ENCODE measurements at regions not wholly inside any gene's neighbourhood (a gene's known extent, or its start where the extent isn't known, plus 50 kb on each side); places are given as distances from the start of the nearest gene placed in this dataset.
"Not testable (repeated sequence)": the region's sequence is repeated elsewhere in the genome, so short reads cannot be mapped to it uniquely, and the experiment has no call there.

DNA sequence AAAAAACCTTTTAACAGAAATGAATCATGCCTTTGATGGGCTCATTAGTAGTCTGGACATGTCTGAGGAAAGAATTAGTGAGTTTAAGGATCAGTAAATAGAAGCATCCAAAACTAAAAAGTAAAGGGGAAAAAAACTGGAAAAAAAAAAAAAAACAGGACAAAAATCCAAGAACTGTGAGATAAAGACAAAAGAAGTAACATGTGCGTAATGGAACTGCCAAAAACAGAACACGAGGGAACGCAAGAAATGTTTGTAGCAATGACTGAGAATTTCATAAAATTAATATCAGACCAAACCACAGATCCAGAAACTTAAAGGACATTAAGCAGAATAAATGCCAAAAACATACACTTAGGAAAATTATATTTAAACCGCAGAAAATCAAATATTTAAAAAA, 77.4 kb downstream of the MS4A13 start:
- Mint-ChIP-seq H3K27me3 (peaks cover 7% of the 10 kb centered on the region), H3K4me1 (no peaks in the 10 kb centered on the region), H3K4me3 (no peak overlapping the region), H3K36me3 (ENCODE audit: insufficient read depth) (no peaks in the 10 kb centered on the region), H3K9me3 (no peaks in the 10 kb centered on the region), H3K27ac (ENCODE audit: low read depth) (no peak overlapping the region)
- DNase-seq (ENCODE audit: low spot score in 2 of 2): no peak
- ATAC-seq (replicated peaks; ENCODE audit: extremely low read depth, poor library complexity, severe bottlenecking): no peak

GRCh38 chr11:60594998-60595642, 79.9 kb downstream of the MS4A13 start:
- peaks cover 1% of the 10 kb centered on the region for H3K27me3 Mint-ChIP-seq
- no peaks in the 10 kb centered on the region for H3K9me3 Mint-ChIP-seq
- H3K4me3 Mint-ChIP-seq: no peak overlapping the region
- no peaks in the 10 kb centered on the region for H3K4me1 Mint-ChIP-seq
- no peaks in the 10 kb centered on the region for H3K36me3 Mint-ChIP-seq (ENCODE audit: insufficient read depth)
- ATAC-seq (replicated peaks; ENCODE audit: extremely low read depth, poor library complexity, severe bottlenecking): no peak
- DNase-seq (ENCODE audit: low spot score in 2 of 2): no peak
- no peak overlapping the region for H3K27ac Mint-ChIP-seq (ENCODE audit: low read depth)

- Mint-ChIP-seq H3K9me3 (no peaks in the 10 kb centered on the region), H3K27me3 (peaks cover 31% of the 10 kb centered on the region), H3K4me1 (no peaks in the 10 kb centered on the region), H3K4me3 (no peak overlapping the region), H3K36me3 (ENCODE audit: insufficient read depth) (no peaks in the 10 kb centered on the region), H3K27ac (ENCODE audit: low read depth) (no peak overlapping the region)
- ATAC-seq (replicated peaks; ENCODE audit: extremely low read depth, poor library complexity, severe bottlenecking) (no peak), DNase-seq (ENCODE audit: low spot score in 2 of 2) (no peak)
Observed at GRCh38 chr11:60607483-60607882, 91.9 kb upstream of the MS4A8 start.

- Mint-ChIP-seq H3K4me3 (no peak overlapping the region), H3K9me3 (no peaks in the 10 kb centered on the region), H3K36me3 (ENCODE audit: insufficient read depth) (no peaks in the 10 kb centered on the region), H3K27ac (ENCODE audit: low read depth) (no peak overlapping the region), H3K4me1 (no peaks in the 10 kb centered on the region), H3K27me3 (peaks cover 43% of the 10 kb centered on the region)
- no peak for ATAC-seq (replicated peaks; ENCODE audit: extremely low read depth, poor library complexity, severe bottlenecking)
- no peak for DNase-seq (ENCODE audit: low spot score in 2 of 2)
Observed at GRCh38 chr11:60609632-60610031, 89.8 kb upstream of the MS4A8 start.

GRCh38 chr11:60610702-60611101, 88.7 kb upstream of the MS4A8 start:
- no peaks in the 10 kb centered on the region for H3K36me3 Mint-ChIP-seq (ENCODE audit: insufficient read depth)
- H3K27me3 Mint-ChIP-seq: peaks cover 43% of the 10 kb centered on the region
- H3K4me3 Mint-ChIP-seq: no peak overlapping the region
- DNase-seq (ENCODE audit: low spot score in 2 of 2) (no peak), ATAC-seq (replicated peaks; ENCODE audit: extremely low read depth, poor library complexity, severe bottlenecking) (no peak)
- no peak overlapping the region for H3K27ac Mint-ChIP-seq (ENCODE audit: low read depth)
- no peaks in the 10 kb centered on the region for H3K9me3 Mint-ChIP-seq
- no peaks in the 10 kb centered on the region for H3K4me1 Mint-ChIP-seq

DNA sequence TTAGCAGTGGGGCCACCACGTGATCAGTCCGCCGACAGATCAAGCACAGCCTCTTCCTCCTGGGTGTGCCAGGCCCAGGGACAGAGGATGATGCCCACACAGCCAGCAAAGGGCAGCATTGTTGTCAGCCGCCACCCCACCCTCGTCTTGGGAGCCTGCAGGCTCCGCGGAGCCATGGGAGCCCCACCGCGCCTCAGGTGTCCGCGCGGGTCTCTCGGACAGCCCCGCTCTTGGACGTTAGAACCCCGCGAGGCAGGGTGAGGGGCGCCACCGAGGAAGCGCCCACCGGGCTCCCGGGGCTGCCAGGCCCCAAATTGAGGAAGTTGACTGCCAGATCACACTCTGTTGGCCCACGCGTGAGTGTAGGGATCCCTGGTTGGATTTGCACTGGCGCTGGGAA, 83.9 kb upstream of the MS4A8 start:
- no peaks in the 10 kb centered on the region for H3K9me3 Mint-ChIP-seq
- H3K27ac Mint-ChIP-seq (ENCODE audit: low read depth): no peak overlapping the region
- no peaks in the 10 kb centered on the region for H3K4me1 Mint-ChIP-seq
- no peaks in the 10 kb centered on the region for H3K36me3 Mint-ChIP-seq (ENCODE audit: insufficient read depth)
- ATAC-seq (replicated peaks; ENCODE audit: extremely low read depth, poor library complexity, severe bottlenecking) (no peak), DNase-seq (ENCODE audit: low spot score in 2 of 2) (no peak)
- H3K4me3 Mint-ChIP-seq: no peak overlapping the region
- H3K27me3 Mint-ChIP-seq: peaks cover 25% of the 10 kb centered on the region

GRCh38 chr11:60621940-60622339, 77.5 kb upstream of the MS4A8 start:
- H3K36me3 Mint-ChIP-seq (ENCODE audit: insufficient read depth); H3K4me1 Mint-ChIP-seq; DNase-seq (ENCODE audit: low spot score in 2 of 2); H3K27ac Mint-ChIP-seq (ENCODE audit: low read depth); H3K4me3 Mint-ChIP-seq; H3K9me3 Mint-ChIP-seq; ATAC-seq (replicated peaks; ENCODE audit: extremely low read depth, poor library complexity, severe bottlenecking): not testable (repeated sequence)
- peaks cover 15% of the 10 kb centered on the region for H3K27me3 Mint-ChIP-seq

- DNase-seq (ENCODE audit: low spot score in 2 of 2); H3K4me3 Mint-ChIP-seq; H3K4me1 Mint-ChIP-seq; H3K36me3 Mint-ChIP-seq (ENCODE audit: insufficient read depth); H3K9me3 Mint-ChIP-seq; ATAC-seq (replicated peaks; ENCODE audit: extremely low read depth, poor library complexity, severe bottlenecking); H3K27ac Mint-ChIP-seq (ENCODE audit: low read depth): not testable (repeated sequence)
- peaks cover 15% of the 10 kb centered on the region for H3K27me3 Mint-ChIP-seq
Observed at GRCh38 chr11:60622776-60623175, 76.6 kb upstream of the MS4A8 start.

- no peak for ATAC-seq (replicated peaks; ENCODE audit: extremely low read depth, poor library complexity, severe bottlenecking)
- Mint-ChIP-seq H3K36me3 (ENCODE audit: insufficient read depth) (no peaks in the 10 kb centered on the region), H3K4me3 (no peak overlapping the region), H3K27ac (ENCODE audit: low read depth) (no peak overlapping the region), H3K9me3 (no peaks in the 10 kb centered on the region), H3K4me1 (no peaks in the 10 kb centered on the region), H3K27me3 (peaks cover 15% of the 10 kb centered on the region)
- no peak for DNase-seq (ENCODE audit: low spot score in 2 of 2)
Observed at GRCh38 chr11:60625262-60625661, 74.2 kb upstream of the MS4A8 start.

DNA sequence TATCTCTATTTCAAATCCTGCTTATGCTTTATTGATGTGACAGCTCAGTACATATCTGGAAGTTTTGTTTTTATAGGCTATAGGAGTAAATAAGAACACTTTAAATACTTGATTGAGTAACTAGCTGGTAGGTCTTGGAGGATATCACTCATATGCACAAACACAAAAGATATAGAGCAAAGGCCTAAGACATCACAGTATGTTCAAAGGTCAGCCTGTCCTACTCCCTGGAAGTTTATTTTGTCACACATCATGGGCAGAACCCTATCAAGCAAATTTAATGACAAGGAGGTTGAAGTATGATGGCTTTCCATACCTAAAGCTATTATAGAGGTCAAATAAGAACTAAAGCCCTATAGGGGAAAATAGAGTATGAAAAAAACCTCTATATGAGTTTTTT, 70.0 kb upstream of the MS4A8 start:
- H3K9me3 Mint-ChIP-seq: no peaks in the 10 kb centered on the region
- H3K36me3 Mint-ChIP-seq (ENCODE audit: insufficient read depth): no peaks in the 10 kb centered on the region
- peaks cover 39% of the 10 kb centered on the region for H3K27me3 Mint-ChIP-seq
- no peaks in the 10 kb centered on the region for H3K4me1 Mint-ChIP-seq
- DNase-seq (ENCODE audit: low spot score in 2 of 2) (no peak), ATAC-seq (replicated peaks; ENCODE audit: extremely low read depth, poor library complexity, severe bottlenecking) (no peak)
- no peak overlapping the region for H3K27ac Mint-ChIP-seq (ENCODE audit: low read depth)
- no peak overlapping the region for H3K4me3 Mint-ChIP-seq

- Mint-ChIP-seq H3K36me3 (ENCODE audit: insufficient read depth) (no peaks in the 10 kb centered on the region), H3K4me3 (no peak overlapping the region), H3K27ac (ENCODE audit: low read depth) (no peak overlapping the region), H3K27me3 (peaks cover 56% of the 10 kb centered on the region), H3K4me1 (no peaks in the 10 kb centered on the region), H3K9me3 (no peaks in the 10 kb centered on the region)
- DNase-seq (ENCODE audit: low spot score in 2 of 2) (no peak), ATAC-seq (replicated peaks; ENCODE audit: extremely low read depth, poor library complexity, severe bottlenecking) (no peak)
Observed at GRCh38 chr11:60631944-60632343, 67.5 kb upstream of the MS4A8 start.

GRCh38 chr11:60633645-60634044, 65.8 kb upstream of the MS4A8 start:
- ATAC-seq (replicated peaks; ENCODE audit: extremely low read depth, poor library complexity, severe bottlenecking) (no peak), DNase-seq (ENCODE audit: low spot score in 2 of 2) (no peak)
- no peak overlapping the region for H3K4me3 Mint-ChIP-seq
- H3K36me3 Mint-ChIP-seq (ENCODE audit: insufficient read depth): no peaks in the 10 kb centered on the region
- H3K27me3 Mint-ChIP-seq: peaks cover 70% of the 10 kb centered on the region
- H3K27ac Mint-ChIP-seq (ENCODE audit: low read depth): no peak overlapping the region
- H3K9me3 Mint-ChIP-seq: no peaks in the 10 kb centered on the region
- H3K4me1 Mint-ChIP-seq: no peaks in the 10 kb centered on the region

DNA sequence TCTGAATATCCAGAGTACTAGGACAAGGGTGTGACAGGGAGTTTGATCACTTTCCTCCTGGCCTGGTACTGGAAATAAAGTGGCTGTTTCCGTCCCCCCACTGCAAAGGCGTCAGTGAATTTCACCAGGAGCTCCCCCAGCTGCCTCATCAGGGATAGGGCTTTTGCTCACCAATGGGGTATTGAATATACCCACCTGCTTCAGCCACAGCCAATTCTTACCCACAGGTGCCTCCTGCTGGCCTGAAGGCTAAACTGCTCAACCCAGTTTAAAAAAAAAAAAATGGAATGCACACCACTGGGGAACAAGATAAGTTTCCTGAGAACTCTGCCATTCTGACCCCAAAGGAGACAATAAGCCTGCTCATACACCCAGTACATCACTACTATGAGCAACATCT, 65.3 kb upstream of the MS4A8 start:
- H3K27me3 Mint-ChIP-seq: peaks cover 70% of the 10 kb centered on the region
- no peak overlapping the region for H3K4me3 Mint-ChIP-seq
- no peak for ATAC-seq (replicated peaks; ENCODE audit: extremely low read depth, poor library complexity, severe bottlenecking)
- no peak for DNase-seq (ENCODE audit: low spot score in 2 of 2)
- H3K9me3 Mint-ChIP-seq: no peaks in the 10 kb centered on the region
- H3K27ac Mint-ChIP-seq (ENCODE audit: low read depth): no peak overlapping the region
- no peaks in the 10 kb centered on the region for H3K4me1 Mint-ChIP-seq
- H3K36me3 Mint-ChIP-seq (ENCODE audit: insufficient read depth): no peaks in the 10 kb centered on the region

- ATAC-seq (replicated peaks; ENCODE audit: extremely low read depth, poor library complexity, severe bottlenecking): no peak
- H3K27ac Mint-ChIP-seq (ENCODE audit: low read depth): no peak overlapping the region
Observed at GRCh38 chr11:60641940-60642339, 57.5 kb upstream of the MS4A8 start.

More at GRCh38 chr11:60641940-60642339, 57.5 kb upstream of the MS4A8 start:
- Mint-ChIP-seq H3K9me3 (peaks cover 5% of the 10 kb centered on the region), H3K27me3 (peaks cover 41% of the 10 kb centered on the region), H3K4me1 (no peaks in the 10 kb centered on the region), H3K36me3 (ENCODE audit: insufficient read depth) (no peaks in the 10 kb centered on the region), H3K4me3 (no peak overlapping the region)
- DNase-seq (ENCODE audit: low spot score in 2 of 2): no peak
